GM12891 (cell line): ENCODE measurements at regions not wholly inside any gene's neighbourhood (a gene's known extent, or its start where the extent isn't known, plus 50 kb on each side); places are given as distances from the start of the nearest gene placed in this dataset.

Source experiments
- PAX5 ChIP-seq: IDR thresholded peaks from 2 replicates; pipeline ENCODE4 v1.6.1; 2011; ENCODE audit warnings: low read length, moderate library complexity, mild to moderate bottlenecking; ENCODE audit not compliant: insufficient read depth, severe bottlenecking
- POLR2A ChIP-seq: IDR thresholded peaks from 2 replicates; pipeline ENCODE4 v1.6.1; 2011; ENCODE audit warnings: low read depth, low read length, control low read depth
- POLR2AphosphoS5 ChIP-seq: IDR thresholded peaks from 2 replicates; pipeline ENCODE4 v1.6.1; 2011; ENCODE audit warnings: low read depth, low read length, control low read depth
- POU2F2 ChIP-seq: IDR thresholded peaks from 2 replicates; pipeline ENCODE4 v1.6.1; 2011; ENCODE audit warnings: low read depth, mild to moderate bottlenecking, control low read depth, low read length, moderate library complexity
- SPI1 ChIP-seq: IDR thresholded peaks from 2 replicates; pipeline ENCODE4 v1.6.1; 2011; ENCODE audit warnings: low read depth, low read length, control low read depth
- TAF1 ChIP-seq: IDR thresholded peaks from 2 replicates; pipeline ENCODE4 v1.6.1; 2011; ENCODE audit warnings: low read depth, low read length, control low read depth

- no peak for TF ChIP-seq POLR2AphosphoS5
- no peak for TF ChIP-seq TAF1
- no peak for TF ChIP-seq POLR2A
- no peak for TF ChIP-seq PAX5
- no peak for TF ChIP-seq POU2F2
- TF ChIP-seq SPI1, result no peak
These were observed 279.9 kb downstream of the ADAM29 start for GRCh38 chr4:175198056-175198455.
